ENCODE measurements at regions not wholly inside any gene's neighbourhood (a gene's known extent, or its start where the extent isn't known, plus 50 kb on each side); places are given as distances from the start of the nearest gene placed in this dataset.
A peak's percentile ranks its signal among the peaks of the same experiment; 100 is the strongest.

GRCh38 chr11:86119077-86119476 lies 50.2 kb upstream of the PICALM start:
- no peak for TF ChIP-seq CTCF (IDR thresholded peaks at IDR 0.05)
- TF ChIP-seq POLR2AphosphoS5 (IDR thresholded peaks at IDR 0.05), result peak in 2 of 3 donors; percentile 46 to 84
- TF ChIP-seq POLR2A (IDR thresholded peaks at IDR 0.05), result no peak

Measured in stomach (tissue), 4 donors.